ENCODE measurements at regions not wholly inside any gene's neighbourhood (a gene's known extent, or its start where the extent isn't known, plus 50 kb on each side); places are given as distances from the start of the nearest gene placed in this dataset.

DNA sequence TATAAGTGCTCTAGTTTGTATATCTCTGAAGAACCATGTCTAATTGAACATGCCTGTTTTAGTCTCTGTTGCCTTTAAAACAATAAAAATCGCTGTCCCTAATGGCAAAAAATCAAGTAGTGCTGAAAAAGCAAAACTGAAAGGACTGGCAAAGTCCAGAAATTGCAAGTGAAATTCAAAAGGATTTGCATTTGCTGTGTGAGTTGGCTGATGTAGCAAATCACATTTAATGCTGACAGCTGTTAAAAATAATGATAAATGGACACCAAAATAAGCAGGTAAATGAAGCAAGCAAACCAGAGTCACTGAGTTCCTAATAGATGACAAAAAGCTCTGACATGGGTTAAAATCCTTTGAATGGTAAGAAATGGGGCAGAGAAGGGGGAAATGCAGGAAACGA is 874.1 kb downstream of the GRM8 start:
- DNase-seq: no peak

GRCh38 chr7:126370038-126370668 is 882.6 kb downstream of the GRM8 start:
- no peak for DNase-seq

DNA sequence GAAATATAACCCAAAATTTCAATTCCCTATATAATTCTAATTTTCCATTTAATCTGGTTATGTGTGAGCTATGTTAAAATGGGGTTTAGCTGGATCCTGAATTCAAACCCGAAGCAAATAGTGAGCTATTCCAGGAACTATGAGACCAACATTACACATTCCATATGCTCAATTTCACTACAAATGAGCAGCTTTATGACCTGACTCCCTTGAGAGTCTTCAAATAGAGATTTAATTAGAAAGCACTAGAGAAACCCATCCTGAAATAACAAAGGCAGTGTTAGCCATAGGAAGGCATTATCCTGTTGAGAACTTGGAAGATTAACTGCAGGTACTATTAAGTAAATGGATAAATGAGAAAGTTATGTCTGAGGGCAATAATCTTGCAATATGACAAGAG is 890.0 kb downstream of the GRM8 start:
- no peak for DNase-seq

DNA sequence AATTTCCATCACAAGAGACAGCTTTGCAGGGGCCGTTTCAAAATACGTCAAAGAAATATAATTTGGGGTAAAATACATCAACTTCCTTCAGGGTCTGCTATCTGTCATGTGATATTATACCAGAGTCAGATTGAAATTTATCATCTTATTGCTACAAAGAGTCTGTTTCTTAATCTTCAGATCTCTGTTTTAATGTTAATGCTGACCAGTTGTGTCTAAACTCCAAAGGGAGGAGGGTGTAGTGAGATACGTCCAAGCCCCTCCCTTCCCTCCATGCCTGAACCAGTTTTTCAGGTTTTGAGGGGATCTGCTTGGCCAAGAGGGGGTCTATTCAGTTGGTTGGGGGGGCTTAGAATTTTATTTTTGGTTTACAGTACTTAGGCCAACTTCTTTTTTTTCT is 891.6 kb downstream of the GRM8 start:
- no peak for DNase-seq

GRCh38 chr7:126339813-126340212 is 912.9 kb downstream of the GRM8 start:
- DNase-seq: no peak

GRCh38 chr7:126305671-126306070 is 947.1 kb downstream of the GRM8 start:
- no peak for DNase-seq

DNA sequence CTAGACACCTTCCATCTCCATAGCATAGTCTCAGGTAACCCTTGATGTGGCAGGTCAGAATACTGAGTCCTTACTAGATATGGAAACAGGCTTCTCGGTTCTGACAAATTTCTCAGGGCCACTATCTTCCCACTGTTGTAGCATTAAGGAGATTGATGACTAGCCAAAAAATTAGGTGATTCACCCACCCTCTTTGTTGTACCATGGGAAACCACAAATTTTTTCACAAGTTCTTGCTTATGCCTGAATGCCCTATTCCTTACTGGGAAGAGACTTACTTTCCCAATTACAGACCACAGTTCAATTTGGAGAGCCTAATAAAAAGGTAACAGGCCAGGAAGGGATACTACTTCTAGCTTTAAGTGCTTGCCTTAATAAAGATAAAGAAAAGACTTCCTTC is 948.8 kb downstream of the GRM8 start:
- no peak for DNase-seq

DNA sequence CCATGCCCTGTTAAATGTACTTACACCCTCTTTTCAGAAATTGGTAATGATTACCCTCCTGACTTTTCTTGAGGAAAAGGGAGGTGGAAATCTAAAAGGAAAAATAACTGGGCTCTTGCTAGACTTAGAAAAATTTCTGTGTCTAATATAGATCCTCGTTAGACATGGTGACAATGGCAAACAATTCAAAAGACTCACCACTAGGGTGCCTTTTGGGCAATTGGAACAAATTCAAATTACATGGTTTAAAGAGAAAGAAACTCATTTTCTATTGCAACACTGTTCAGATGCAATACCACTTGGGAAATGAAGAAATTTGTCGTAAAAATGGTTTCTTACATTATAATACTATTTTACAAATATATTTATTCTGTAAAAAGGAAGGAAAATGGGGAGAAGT is 950.1 kb downstream of the GRM8 start:
- DNase-seq: no peak

DNA sequence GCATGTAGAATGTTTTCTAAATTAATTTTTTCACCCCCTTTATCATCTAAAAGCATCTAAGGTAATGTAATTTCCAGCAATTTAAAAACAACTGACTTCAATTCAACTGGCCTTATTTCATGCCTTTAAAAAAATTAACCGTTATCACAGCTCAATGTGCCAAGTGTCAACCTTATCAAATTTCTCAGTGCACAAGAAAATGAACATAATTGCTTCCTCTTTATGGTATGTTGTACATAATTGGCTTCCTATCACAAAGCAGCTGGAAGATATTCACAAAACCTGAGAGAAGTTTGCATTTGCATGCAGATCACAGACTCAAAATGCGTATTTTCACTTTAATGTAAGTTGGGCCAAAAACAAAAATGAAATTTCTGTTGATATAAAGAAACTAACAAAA is 966.4 kb downstream of the GRM8 start:
- no peak for DNase-seq

DNA sequence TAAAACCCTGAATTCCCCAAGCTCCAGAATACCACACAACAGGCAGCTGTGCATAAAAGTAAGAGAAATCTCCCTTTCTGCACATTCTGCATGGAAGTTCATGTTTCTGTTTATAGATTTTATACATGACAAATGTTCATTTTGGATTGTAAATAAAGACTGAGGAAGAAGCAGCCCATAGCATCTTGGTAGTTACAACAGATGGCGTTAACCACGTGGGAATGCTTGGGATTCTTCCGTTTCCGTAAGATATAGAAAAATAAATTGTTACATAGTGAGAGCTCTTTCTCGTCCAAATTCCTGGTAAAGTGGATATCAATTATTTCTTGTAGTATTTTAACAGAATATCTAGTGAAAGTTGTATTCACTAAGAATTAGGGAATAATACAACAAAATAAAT is 1016.5 kb downstream of the GRM8 start:
- DNase-seq: no peak

DNA sequence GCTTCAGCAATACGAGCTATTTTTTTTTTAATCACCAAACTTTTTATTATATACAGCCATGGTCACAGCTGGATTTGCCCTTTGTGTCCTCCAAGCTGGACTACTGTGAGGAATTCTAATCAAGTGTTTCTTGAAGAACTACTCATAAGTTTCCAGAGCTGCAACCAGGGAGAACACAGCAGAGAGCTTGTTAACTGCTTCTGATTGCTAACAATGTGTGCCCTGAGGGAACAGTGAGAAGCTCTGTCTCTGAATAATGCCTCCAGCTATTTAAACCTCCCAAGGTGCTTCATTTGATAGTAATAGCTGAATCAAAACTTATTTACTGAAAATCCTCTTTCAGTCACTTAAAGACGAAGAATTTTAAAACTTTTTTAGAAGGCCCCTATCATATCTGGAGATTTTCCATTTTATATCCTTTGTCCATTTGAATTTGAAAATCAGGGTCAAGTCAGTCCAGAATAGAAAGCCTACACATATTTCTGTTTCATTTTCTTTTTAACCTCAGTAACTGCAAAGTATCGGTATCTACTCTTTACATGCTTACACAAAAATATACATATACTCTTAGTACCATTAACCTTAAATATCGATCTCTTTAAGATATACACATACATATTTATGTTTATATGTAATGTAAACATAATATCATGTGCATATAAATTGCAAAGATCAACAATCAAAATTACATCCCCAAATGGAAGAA is 1024.2 kb downstream of the GRM8 start:
- no peak for DNase-seq

DNA sequence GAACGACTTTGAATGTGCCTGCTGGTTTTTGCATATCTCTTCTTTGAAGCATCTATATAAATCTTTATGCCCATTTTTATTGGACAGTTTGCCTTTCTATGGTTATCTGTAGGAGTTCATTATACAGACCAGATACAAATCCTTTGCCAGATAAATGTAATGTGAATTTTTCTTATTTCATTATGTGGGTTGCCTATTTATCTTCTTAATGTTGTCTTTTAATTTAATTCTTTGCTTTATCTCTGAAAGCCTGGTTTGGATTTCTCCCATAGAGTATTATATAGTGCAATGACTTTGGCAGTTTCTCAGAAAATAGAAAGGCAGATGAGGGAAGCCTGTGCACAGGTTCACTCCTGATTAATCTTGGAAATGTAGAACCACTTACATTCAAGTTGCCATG is 1025.1 kb downstream of the GRM8 start:
- DNase-seq: no peak

- no peak for DNase-seq
These were observed 1025.7 kb downstream of the GRM8 start for GRCh38 chr7:126227055-126227454.

- DNase-seq: no peak
These were observed 1029.0 kb downstream of the GRM8 start for GRCh38 chr7:126223729-126224128.

DNA sequence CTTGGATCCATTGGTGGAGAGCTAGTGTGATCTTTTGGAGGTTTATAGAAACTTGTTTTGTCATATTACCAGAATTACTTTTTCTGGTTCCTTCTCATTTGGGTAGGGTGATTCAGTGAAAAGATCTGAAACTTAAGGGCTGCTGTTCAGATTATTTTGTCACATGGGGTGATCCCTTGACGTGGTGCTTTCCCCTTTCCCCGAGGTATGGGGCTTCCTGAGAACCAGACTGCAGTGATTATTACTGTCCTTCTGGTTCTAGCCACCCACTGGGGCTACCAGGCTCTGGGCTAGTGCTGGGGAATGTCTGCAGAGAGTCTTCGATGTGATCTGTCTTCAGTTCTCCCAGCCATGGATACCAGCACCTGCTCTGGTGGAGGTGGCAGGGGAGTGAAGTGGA is 1030.0 kb downstream of the GRM8 start:
- DNase-seq: no peak

GRCh38 chr7:126215785-126216184 is 1037.0 kb downstream of the GRM8 start:
- no peak for DNase-seq

- DNase-seq: no peak
These were observed 1038.9 kb downstream of the GRM8 start for GRCh38 chr7:126213876-126214275.

DNA sequence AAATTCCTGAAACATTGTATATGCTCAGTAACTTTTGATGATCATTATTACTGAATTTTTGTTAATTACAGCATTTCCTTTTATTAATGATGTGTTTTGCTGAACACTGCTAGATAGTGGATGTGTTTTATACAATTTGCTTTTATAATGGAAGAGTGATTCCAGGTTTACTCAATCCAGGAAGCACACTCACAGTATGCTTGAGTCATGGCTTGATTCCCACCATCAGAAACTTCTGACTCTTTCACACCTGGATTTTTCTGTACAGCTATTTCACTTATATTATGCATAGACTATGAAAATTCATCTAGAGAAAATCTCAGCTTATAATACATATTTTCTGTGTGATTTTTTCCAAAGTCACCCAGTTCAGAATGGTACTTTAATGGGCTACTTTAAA is 1040.9 kb downstream of the GRM8 start:
- DNase-seq: no peak

DNA sequence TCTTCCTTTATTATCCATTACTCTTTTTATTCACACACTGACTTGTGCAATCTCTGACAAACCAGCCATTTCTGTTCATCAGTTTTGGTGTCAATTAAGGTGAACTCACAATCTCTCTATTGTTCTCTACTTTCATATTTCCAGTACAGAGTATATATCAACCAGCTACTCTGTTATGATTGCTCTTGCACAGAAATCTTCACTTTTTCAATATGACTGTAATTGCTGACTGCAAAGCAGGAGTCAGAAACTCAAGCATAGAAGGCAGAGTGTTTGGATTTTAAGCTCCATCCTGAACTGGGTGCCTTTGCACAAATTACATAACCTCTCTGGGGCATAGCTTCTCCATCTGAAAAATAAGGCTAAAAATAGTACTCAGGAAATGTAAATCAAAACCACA is 1042.0 kb downstream of the GRM8 start:
- no peak for DNase-seq

DNA sequence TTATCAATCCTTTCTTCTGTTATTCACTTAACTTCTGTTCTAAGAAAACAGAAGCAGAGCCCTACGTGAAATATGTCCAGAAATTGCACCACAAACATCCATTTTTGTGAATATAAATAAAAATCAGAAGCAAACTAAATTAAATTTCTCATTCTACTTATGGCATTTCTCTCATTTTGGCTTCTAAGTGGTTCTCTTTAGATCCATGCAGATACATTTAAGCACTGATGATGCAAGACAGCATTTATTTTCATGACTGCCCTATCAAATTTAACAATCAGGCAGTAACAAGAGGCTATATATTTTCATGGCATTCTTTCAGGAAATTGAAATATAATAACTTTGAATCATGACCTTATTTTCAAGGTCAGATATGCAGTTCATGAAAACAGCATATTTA is 1049.6 kb downstream of the GRM8 start:
- DNase-seq: no peak

DNA sequence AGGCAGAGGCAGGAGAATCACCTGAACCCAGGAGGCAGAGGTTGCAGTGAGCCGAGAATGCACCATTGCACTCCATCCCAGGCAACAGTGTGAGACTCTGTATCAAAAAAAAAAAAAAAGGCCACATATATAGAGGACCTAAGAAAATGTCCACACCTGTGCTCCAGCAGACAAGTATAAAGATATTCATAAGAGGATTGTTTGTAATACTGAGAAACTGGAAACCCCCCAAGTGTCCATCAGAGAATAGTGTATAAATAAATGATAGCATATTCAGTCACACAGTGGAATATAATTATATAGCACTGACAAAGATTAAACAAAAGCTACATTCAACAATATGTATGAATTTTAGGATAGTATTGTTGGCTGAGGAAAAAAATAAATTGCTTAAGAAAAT is 1050.6 kb downstream of the GRM8 start:
- no peak for DNase-seq

DNA sequence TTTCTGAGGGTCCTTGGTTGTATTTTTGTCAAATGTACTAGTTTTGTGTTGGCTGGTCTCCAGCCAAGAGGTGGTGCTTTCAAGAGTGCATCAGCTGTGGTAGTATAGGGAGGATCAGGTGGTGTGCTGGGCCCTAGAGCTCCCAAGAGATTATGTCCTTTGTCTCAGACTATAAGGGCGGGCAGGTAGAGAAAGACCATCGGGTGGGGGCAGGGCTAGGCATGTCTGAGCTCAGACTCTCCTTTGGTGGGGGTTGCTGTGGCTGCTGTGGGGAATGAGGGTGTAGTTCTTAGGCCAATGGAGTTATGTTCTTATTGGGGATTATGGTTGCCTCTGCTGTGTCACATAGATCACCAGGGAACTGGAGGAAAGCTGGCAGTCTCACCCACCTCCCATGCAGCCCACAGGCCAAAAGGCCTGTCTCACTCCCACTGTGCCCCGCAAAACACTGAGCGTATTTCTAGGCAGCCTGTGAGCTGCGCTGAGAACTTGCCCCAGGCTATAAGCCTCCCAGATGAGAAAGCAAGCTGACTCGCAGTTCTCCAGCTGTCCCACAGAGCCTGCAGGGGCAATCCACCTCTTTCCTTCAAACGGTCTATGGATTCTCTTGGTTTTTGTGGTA is 1066.7 kb downstream of the GRM8 start:
- no peak for DNase-seq

DNA sequence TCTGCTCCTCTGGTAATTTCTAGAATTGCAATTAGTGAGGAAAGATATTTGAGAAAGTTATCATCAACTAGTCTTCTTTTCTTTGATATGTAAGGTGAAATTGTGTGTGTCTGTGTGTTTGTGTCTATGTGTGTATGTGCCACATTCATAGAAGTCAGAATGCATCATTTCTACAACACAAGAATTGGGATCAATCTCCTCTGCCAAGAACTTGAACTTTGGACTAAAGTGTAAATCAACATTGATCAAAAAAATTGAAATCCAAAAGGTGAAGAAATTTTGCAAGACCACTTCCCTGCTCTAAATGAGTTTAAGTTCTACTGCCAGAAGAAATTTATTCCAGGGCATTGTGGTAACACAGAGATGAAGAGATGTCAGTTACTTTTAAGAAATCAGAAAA is 1072.8 kb downstream of the GRM8 start:
- no peak for DNase-seq

GRCh38 chr7:126178865-126179264 is 1073.9 kb downstream of the GRM8 start:
- DNase-seq: no peak

- no peak for DNase-seq
These were observed 1075.0 kb downstream of the GRM8 start for GRCh38 chr7:126177782-126178181.

Data from COR-L47 (cell line).